Skeletal muscle cell (primary cell): ENCODE measurements at regions not wholly inside any gene's neighbourhood (a gene's known extent, or its start where the extent isn't known, plus 50 kb on each side); places are given as distances from the start of the nearest gene placed in this dataset.
"Not testable (repeated sequence)": the region's sequence is repeated elsewhere in the genome, so short reads cannot be mapped to it uniquely, and the experiment has no call there.

Experiments used
- DNase-seq: peaks from one replicate; pipeline ENCODE4 v3.0.0-alpha.2; 2010; ENCODE audit warnings: low read depth
- H3K4me3 ChIP-seq: 2 replicates; pipeline ENCODE4 v1.5.1; 2011; ENCODE audit warnings: low read depth, mild to moderate bottlenecking, control low read depth, low read length, moderate library complexity

GRCh38 chr6:156694679-156695078 is 82.5 kb upstream of the ARID1B start:
- no peak for DNase-seq
- H3K4me3 ChIP-seq: no peak overlapping the region

- no peak for DNase-seq
- H3K4me3 ChIP-seq: no peak overlapping the region
Measured at GRCh38 chr6:156691018-156691417, 86.2 kb upstream of the ARID1B start.

GRCh38 chr6:156689656-156690055 is 87.5 kb upstream of the ARID1B start:
- DNase-seq: no peak
- H3K4me3 ChIP-seq: no peak overlapping the region

- H3K4me3 ChIP-seq: no peak overlapping the region
- no peak for DNase-seq
Measured at GRCh38 chr6:156688620-156688971, 88.6 kb upstream of the ARID1B start.

- H3K4me3 ChIP-seq: peak overlapping the region; percentile 62
- DNase-seq: no peak
Measured at GRCh38 chr6:156687789-156688619, 89.2 kb upstream of the ARID1B start.

- peak overlapping the region; percentile 76 for H3K4me3 ChIP-seq
Measured at GRCh38 chr6:156686995-156687788, 90.0 kb upstream of the ARID1B start.

GRCh38 chr6:156686301-156686994 is 90.7 kb upstream of the ARID1B start:
- peak overlapping the region; percentile 76 for H3K4me3 ChIP-seq
- DNase-seq: no peak

More at GRCh38 chr6:156686995-156687788, 90.0 kb upstream of the ARID1B start:
- peak; percentile 66 for DNase-seq

GRCh38 chr6:156685823-156686222 is 91.4 kb upstream of the ARID1B start:
- DNase-seq: no peak
- peak overlapping the region; percentile 76 for H3K4me3 ChIP-seq

GRCh38 chr6:156683821-156684220 is 93.4 kb upstream of the ARID1B start:
- no peak overlapping the region for H3K4me3 ChIP-seq
- DNase-seq: no peak

GRCh38 chr6:156676721-156677120 is 100.5 kb upstream of the ARID1B start:
- no peak overlapping the region for H3K4me3 ChIP-seq
- DNase-seq: no peak

GRCh38 chr6:156674197-156674596 is 103.0 kb upstream of the ARID1B start:
- no peak overlapping the region for H3K4me3 ChIP-seq
- DNase-seq: no peak

GRCh38 chr6:156670097-156670496 is 107.1 kb upstream of the ARID1B start:
- DNase-seq, H3K4me3 ChIP-seq: not testable (repeated sequence)

- no peak for DNase-seq
- no peak overlapping the region for H3K4me3 ChIP-seq
Measured at GRCh38 chr6:156662025-156662445, 115.1 kb upstream of the ARID1B start.

GRCh38 chr6:156660389-156660788 is 116.8 kb upstream of the ARID1B start:
- no peak for DNase-seq

GRCh38 chr6:156659822-156660198 is 117.4 kb upstream of the ARID1B start:
- no peak for DNase-seq
- H3K4me3 ChIP-seq: no peak overlapping the region

More at GRCh38 chr6:156660389-156660788, 116.8 kb upstream of the ARID1B start:
- no peak overlapping the region for H3K4me3 ChIP-seq

- no peak overlapping the region for H3K4me3 ChIP-seq
- DNase-seq: no peak
Measured at GRCh38 chr6:156658966-156659821, 118.0 kb upstream of the ARID1B start.

GRCh38 chr6:156658186-156658965 is 118.8 kb upstream of the ARID1B start:
- no peak overlapping the region for H3K4me3 ChIP-seq
- DNase-seq: peak; percentile 80

GRCh38 chr6:156657296-156657695 is 119.9 kb upstream of the ARID1B start:
- no peak overlapping the region for H3K4me3 ChIP-seq
- no peak for DNase-seq
